Lower lobe of right lung (tissue), 2 donors: ENCODE measurements at regions not wholly inside any gene's neighbourhood (a gene's known extent, or its start where the extent isn't known, plus 50 kb on each side); places are given as distances from the start of the nearest gene placed in this dataset.

Experiments used
- ATAC-seq, 2 donors: fragments of 200-7000 bp; cut with Tn5 transposase; one replicate each; pipeline ENCODE4 v1.9.1; 2020 to 2022; ENCODE audit warnings: mild to moderate bottlenecking in 2 of 2, moderate library complexity in 2 of 2
- DNase-seq: peaks from one replicate; pipeline ENCODE4 v3.0.0-alpha.2; 2020
- H3K27ac ChIP-seq: fragments of 200-600 bp; one replicate; pipeline ENCODE4 v1.8.0; 2022
- H3K27me3 ChIP-seq: fragments of 200-600 bp; one replicate; pipeline ENCODE4 v1.8.0; 2022; ENCODE audit warnings: low read depth
- H3K36me3 ChIP-seq: fragments of 200-600 bp; one replicate; pipeline ENCODE4 v1.8.0; 2022; ENCODE audit warnings: mild to moderate bottlenecking
- H3K4me1 ChIP-seq: fragments of 200-600 bp; one replicate; pipeline ENCODE4 v1.8.0; 2022
- H3K4me3 ChIP-seq: fragments of 200-600 bp; one replicate; pipeline ENCODE4 v1.8.0; 2022; ENCODE audit warnings: mild to moderate bottlenecking
- H3K9me3 ChIP-seq: fragments of 200-600 bp; one replicate; pipeline ENCODE4 v1.8.0; 2022
- CTCF ChIP-seq: fragments of 200-600 bp; IDR thresholded peaks from one replicate; pipeline ENCODE4 v1.8.0; 2022; ENCODE audit warnings: antibody characterized with exemption, mild to moderate bottlenecking
- intact Hi-C: fragments of 100-400 bp; cut with DNase I; formaldehyde crosslinking; loops from one replicate; pipeline ENCODE4 v1.11.0; 2022
- donor health status: DM: no; HTN: yes; CAD: no; lungs with severe emphysema.

GRCh38 chr6:163670336-163670735 is 255.8 kb downstream of the QKI start:
- ATAC-seq (no peak), DNase-seq (no peak)
- H3K4me1 ChIP-seq, result peaks cover 18% of the 10 kb centered on the region
- no peak for TF ChIP-seq CTCF
- H3K9me3 ChIP-seq, result no peaks in the 10 kb centered on the region
- H3K27me3 ChIP-seq, result no peaks in the 10 kb centered on the region
- intact Hi-C loops, result no loop called here
- H3K36me3 ChIP-seq, result no peaks in the 10 kb centered on the region
- H3K27ac ChIP-seq, result no peak overlapping the region
- no peak overlapping the region for H3K4me3 ChIP-seq

- TF ChIP-seq CTCF, result no peak
- Histone ChIP-seq H3K36me3 (no peaks in the 10 kb centered on the region), H3K27ac (no peak overlapping the region), H3K4me3 (no peak overlapping the region), H3K4me1 (peaks cover 18% of the 10 kb centered on the region), H3K9me3 (no peaks in the 10 kb centered on the region), H3K27me3 (no peaks in the 10 kb centered on the region)
- intact Hi-C loops, result no loop called here
- ATAC-seq (no peak), DNase-seq (no peak)
Measured at GRCh38 chr6:163668061-163668426, 253.5 kb downstream of the QKI start.

GRCh38 chr6:163667372-163668060 is 253.0 kb downstream of the QKI start:
- no peaks in the 10 kb centered on the region for H3K9me3 ChIP-seq
- no peak for TF ChIP-seq CTCF
- intact Hi-C loops, result no loop called here
- DNase-seq, result no peak
- H3K4me3 ChIP-seq, result no peak overlapping the region
- peaks cover 18% of the 10 kb centered on the region for H3K4me1 ChIP-seq
- ATAC-seq, result peak; percentile 78 to 85
- no peaks in the 10 kb centered on the region for H3K27me3 ChIP-seq
- no peaks in the 10 kb centered on the region for H3K36me3 ChIP-seq
- peak overlapping the region; percentile 2 for H3K27ac ChIP-seq

- intact Hi-C loops, result no loop called here
- Histone ChIP-seq H3K36me3 (no peaks in the 10 kb centered on the region), H3K27ac (no peak overlapping the region), H3K4me1 (peaks cover 31% of the 10 kb centered on the region), H3K4me3 (no peak overlapping the region), H3K27me3 (no peaks in the 10 kb centered on the region), H3K9me3 (no peaks in the 10 kb centered on the region)
- TF ChIP-seq CTCF, result no peak
- DNase-seq, result no peak
- no peak for ATAC-seq
Measured at GRCh38 chr6:163665464-163665863, 250.9 kb downstream of the QKI start.

- no peak for DNase-seq
- H3K9me3 ChIP-seq, result no peaks in the 10 kb centered on the region
- peaks cover 31% of the 10 kb centered on the region for H3K4me1 ChIP-seq
- H3K27me3 ChIP-seq, result no peaks in the 10 kb centered on the region
- no peak for ATAC-seq
- intact Hi-C loops, result no loop called here
- no peak for TF ChIP-seq CTCF
- H3K27ac ChIP-seq, result no peak overlapping the region
- H3K36me3 ChIP-seq, result no peaks in the 10 kb centered on the region
- no peak overlapping the region for H3K4me3 ChIP-seq
Measured at GRCh38 chr6:163663575-163663974, 249.1 kb downstream of the QKI start.
